IMR-90 (cell line): ENCODE measurements at regions not wholly inside any gene's neighbourhood (a gene's known extent, or its start where the extent isn't known, plus 50 kb on each side); places are given as distances from the start of the nearest gene placed in this dataset.

Experiments
- ATAC-seq: fragments of 200-7000 bp; cut with Tn5 transposase; 2 replicates; pipeline ENCODE4 v1.9.1; 2020; ENCODE audit warnings: low read depth, mild to moderate bottlenecking, moderate library complexity
- BruUV-seq: library from RNA; stranded (reverse); fragments of 400-500 nt; replicated peaks from 2 replicates; lab custom pipeline; 2021; lab: Mats Ljungman, UMichigan
- CTCF ChIA-PET: fragments of 300-600 bp; formaldehyde crosslinking; extraction: SDS; loops from one replicate; lab custom pipeline; 2021; ENCODE audit warnings: antibody characterized with exemption; lab: Yijun Ruan, JAX
- POLR2A ChIA-PET: fragments of 300-600 bp; sonication (Branson Sonifier 250); formaldehyde crosslinking; loops from one replicate; lab custom pipeline; 2022; ENCODE audit warnings: antibody characterized with exemption; ENCODE audit not compliant: unreplicated experiment; lab: Charles Lee
- DNase-seq: peaks from one replicate; pipeline ENCODE4 v3.0.0; 2013
- H2AFZ ChIP-seq: replicated peaks from 2 replicates; pipeline ENCODE3; 2013; ENCODE audit warnings: low read length, mild to moderate bottlenecking; ENCODE audit not compliant: poor library complexity
- H2AK5ac ChIP-seq: 2 replicates; pipeline ENCODE4 v1.6.1; 2013; ENCODE audit warnings: low read depth, low read length, inconsistent platforms
- H2AK9ac ChIP-seq: replicated peaks from 2 replicates; pipeline ENCODE3; 2013; ENCODE audit warnings: mild to moderate bottlenecking, low read depth, low read length, moderate library complexity; ENCODE audit not compliant: poor library complexity
- H2BK120ac ChIP-seq: 2 replicates; pipeline ENCODE4 v1.6.1; 2013; ENCODE audit warnings: low read depth, low read length, inconsistent platforms
- H2BK15ac ChIP-seq: 3 replicates; pipeline ENCODE4 v1.6.1; 2013; ENCODE audit warnings: low read depth, low read length, inconsistent platforms
- H2BK20ac ChIP-seq: 2 replicates; pipeline ENCODE4 v1.6.1; 2013; ENCODE audit warnings: low read depth, mild to moderate bottlenecking, inconsistent platforms, low read length, moderate library complexity
- H2BK5ac ChIP-seq: 2 replicates; pipeline ENCODE4 v1.6.1; 2013; ENCODE audit warnings: mild to moderate bottlenecking, low read depth, low read length, inconsistent platforms; ENCODE audit not compliant: poor library complexity, severe bottlenecking
- H3K14ac ChIP-seq: replicated peaks from 2 replicates; pipeline ENCODE4 v1.6.1; 2013; ENCODE audit warnings: low read depth, low read length, inconsistent platforms
- H3K18ac ChIP-seq: 2 replicates; pipeline ENCODE4 v1.6.1; 2013; ENCODE audit warnings: low read depth, low read length, control low read depth
- H3K23ac ChIP-seq: 2 replicates; pipeline ENCODE4 v1.6.1; 2013; ENCODE audit warnings: low read depth, low read length, inconsistent platforms
- H3K27ac ChIP-seq: 2 replicates; pipeline ENCODE4 v1.5.1; 2013; ENCODE audit warnings: mild to moderate bottlenecking, control low read depth, low read length; ENCODE audit not compliant: insufficient read depth
- H3K27me3 ChIP-seq: 2 replicates; pipeline ENCODE4 v1.6.1; 2013; ENCODE audit warnings: low read length; ENCODE audit not compliant: control insufficient read depth, insufficient read depth
- H3K36me3 ChIP-seq: 2 replicates; pipeline ENCODE4 v1.6.1; 2013; ENCODE audit warnings: low read length, mixed read lengths; ENCODE audit not compliant: control insufficient read depth, insufficient read depth
- H3K4ac ChIP-seq: 2 replicates; pipeline ENCODE4 v1.6.1; 2013; ENCODE audit warnings: low read depth, low read length, inconsistent platforms
- H3K4me1 ChIP-seq: 2 replicates; pipeline ENCODE4 v1.6.1; 2013; ENCODE audit warnings: low read length, mixed read lengths; ENCODE audit not compliant: control insufficient read depth, insufficient read depth
- H3K4me2 ChIP-seq: 2 replicates; pipeline ENCODE4 v1.6.1; 2013; ENCODE audit warnings: low read depth, mild to moderate bottlenecking, control low read depth, low read length, moderate library complexity
- H3K4me3 ChIP-seq: 2 replicates; pipeline ENCODE4 v1.5.1; 2013; ENCODE audit warnings: low read depth, mild to moderate bottlenecking, control low read depth, low read length, moderate library complexity; ENCODE audit not compliant: insufficient read depth
- H3K56ac ChIP-seq: 2 replicates; pipeline ENCODE4 v1.6.1; 2013; ENCODE audit warnings: low read length, inconsistent platforms; ENCODE audit not compliant: insufficient read depth; ENCODE audit errors: extremely low read depth
- H3K79me1 ChIP-seq, 2 experiments: 2 replicates each; pipeline ENCODE4 v1.6.1; 2013; ENCODE audit warnings: low read length in 2 of 2, inconsistent platforms in 1 of 2, low read depth in 1 of 2
- H3K9ac ChIP-seq: 2 replicates; pipeline ENCODE4 v1.6.1; 2013; ENCODE audit warnings: low read depth, low read length, control low read depth
- H3K9me1 ChIP-seq: 2 replicates; pipeline ENCODE4 v1.6.1; 2013; ENCODE audit warnings: low read length, inconsistent platforms; ENCODE audit not compliant: insufficient read depth
- H3K9me3 ChIP-seq: 2 replicates; pipeline ENCODE4 v1.6.1; 2013; ENCODE audit warnings: low read length; ENCODE audit not compliant: control insufficient read depth, insufficient read depth
- H4K20me1 ChIP-seq: 2 replicates; pipeline ENCODE4 v1.6.1; 2013; ENCODE audit warnings: low read length, inconsistent platforms; ENCODE audit not compliant: insufficient read depth
- H4K5ac ChIP-seq: 2 replicates; pipeline ENCODE4 v1.6.1; 2013; ENCODE audit warnings: mild to moderate bottlenecking, low read depth, low read length, control low read depth
- H4K8ac ChIP-seq, 2 experiments: 2 replicates each; pipeline ENCODE4 v1.6.1; 2013; ENCODE audit warnings: low read depth in 2 of 2, low read length in 2 of 2, control low read depth in 1 of 2, inconsistent platforms in 1 of 2
- H4K91ac ChIP-seq: 2 replicates; pipeline ENCODE4 v1.6.1; 2013; ENCODE audit warnings: low read depth, low read length, inconsistent platforms; ENCODE audit not compliant: insufficient read depth
- BHLHE40 ChIP-seq: fragments of 150-350 bp; IDR thresholded peaks from 2 replicates; pipeline ENCODE4 v1.6.1; 2016; ENCODE audit warnings: mild to moderate bottlenecking, low read depth, low read length
- CEBPB ChIP-seq: IDR thresholded peaks from 2 replicates; pipeline ENCODE4 v1.6.1; 2012; ENCODE audit warnings: low read depth, low read length, improper control_type of control experiment
- CHD1 ChIP-seq: IDR thresholded peaks from 2 replicates; pipeline ENCODE4 v1.6.1; 2012; ENCODE audit warnings: low read depth, low read length, improper control_type of control experiment
- FOS ChIP-seq: fragments of 150-350 bp; IDR thresholded peaks from 2 replicates; pipeline ENCODE4 v1.6.1; 2016; ENCODE audit warnings: low read depth, low read length
- POLR2A ChIP-seq: IDR thresholded peaks from 2 replicates; pipeline ENCODE4 v1.6.1; 2012; ENCODE audit warnings: mild to moderate bottlenecking, low read depth, low read length
- RAD21 ChIP-seq: IDR thresholded peaks from 2 replicates; pipeline ENCODE4 v1.6.1; 2012; ENCODE audit warnings: low read length, improper control_type of control experiment
- RFX5 ChIP-seq: IDR thresholded peaks from 2 replicates; pipeline ENCODE4 v1.8.0; 2012; ENCODE audit warnings: low read depth, mild to moderate bottlenecking, low read length, moderate library complexity
- SMC3 ChIP-seq: fragments of 150-350 bp; IDR thresholded peaks from 2 replicates; pipeline ENCODE4 v1.6.1; 2016; ENCODE audit warnings: low read depth, mild to moderate bottlenecking, antibody characterized with exemption, low read length, moderate library complexity
- WGBS, 2 experiments: methylation state at CpG; one replicate each; pipeline versions ENCODE4 v1.1.5 to v1.1.7; 2013; ENCODE audit warnings: missing lambda C conversion rate in 2 of 2; ENCODE audit not compliant: insufficient read length in 1 of 2; ENCODE audit errors: extremely low coverage in 2 of 2; 5-methylcytosine and 5-hydroxymethylcytosine counted together
- dilution Hi-C: fragments of 300-500 bp; cut with HindIII; formaldehyde crosslinking; loops from one replicate; pipeline ENCODE4 v1.14.3; 2018; ENCODE audit warnings: low sequenced_read_pairs; ENCODE audit not compliant: unreplicated experiment
- in situ Hi-C: fragments of 300-500 bp; cut with MboI; formaldehyde crosslinking; loops from 3 replicates; pipeline ENCODE4 v1.14.3; 2019; ENCODE audit warnings: low sequenced_read_pairs, inconsistent platforms, mixed read lengths
- intact Hi-C: fragments of 100-400 bp; cut with micrococcal nuclease; formaldehyde crosslinking; loops from 2 replicates; pipeline ENCODE4 v1.10.0; 2022
- TF ChIP-seq, protein P1 (sequence below): fragments of 150-350 bp; IDR thresholded peaks from 2 replicates; pipeline ENCODE4 v1.6.1; 2016; ENCODE audit warnings: low read depth, mild to moderate bottlenecking, low read length, moderate library complexity, borderline replicate concordance
- TF ChIP-seq, protein P2 (sequence below): fragments of 150-350 bp; IDR thresholded peaks from 2 replicates; pipeline ENCODE4 v1.6.1; 2017; ENCODE audit warnings: mild to moderate bottlenecking, antibody characterized with exemption, low read length, low read depth

DNA sequence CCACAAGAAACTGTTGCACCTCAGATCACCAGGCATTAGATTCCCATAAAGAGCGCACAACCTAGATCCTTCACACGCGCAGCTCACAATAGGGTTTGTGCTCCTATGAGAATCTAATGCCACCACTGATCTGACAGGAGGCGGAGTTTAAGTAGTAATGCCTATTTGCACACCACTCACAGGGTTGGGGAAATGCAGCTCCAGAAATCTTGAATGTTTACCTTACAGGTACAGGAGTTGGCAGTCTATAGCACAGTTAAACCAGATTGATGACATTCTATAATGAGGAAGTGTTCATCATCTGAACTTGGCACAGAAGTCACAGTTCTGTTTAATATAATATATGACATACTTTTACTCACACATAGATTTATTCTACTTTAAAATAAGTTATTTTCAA lies 732.2 kb upstream of the ZNF608 start:
- ChIA-PET POLR2A (no interaction called here), CTCF (no interaction called here)
- H3K79me1 ChIP-seq = no peaks in the 10 kb centered on the region
- H3K9me3 ChIP-seq = no peaks in the 10 kb centered on the region
- TF ChIP-seq, protein P1, sequence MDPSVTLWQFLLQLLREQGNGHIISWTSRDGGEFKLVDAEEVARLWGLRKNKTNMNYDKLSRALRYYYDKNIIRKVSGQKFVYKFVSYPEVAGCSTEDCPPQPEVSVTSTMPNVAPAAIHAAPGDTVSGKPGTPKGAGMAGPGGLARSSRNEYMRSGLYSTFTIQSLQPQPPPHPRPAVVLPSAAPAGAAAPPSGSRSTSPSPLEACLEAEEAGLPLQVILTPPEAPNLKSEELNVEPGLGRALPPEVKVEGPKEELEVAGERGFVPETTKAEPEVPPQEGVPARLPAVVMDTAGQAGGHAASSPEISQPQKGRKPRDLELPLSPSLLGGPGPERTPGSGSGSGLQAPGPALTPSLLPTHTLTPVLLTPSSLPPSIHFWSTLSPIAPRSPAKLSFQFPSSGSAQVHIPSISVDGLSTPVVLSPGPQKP = no peak
- TF ChIP-seq RFX5 (no peak), FOS (no peak), CEBPB (no peak), SMC3 (no peak), BHLHE40 (no peak), RAD21 (no peak), POLR2A (no peak), CHD1 (no peak)
- TF ChIP-seq, protein P2, sequence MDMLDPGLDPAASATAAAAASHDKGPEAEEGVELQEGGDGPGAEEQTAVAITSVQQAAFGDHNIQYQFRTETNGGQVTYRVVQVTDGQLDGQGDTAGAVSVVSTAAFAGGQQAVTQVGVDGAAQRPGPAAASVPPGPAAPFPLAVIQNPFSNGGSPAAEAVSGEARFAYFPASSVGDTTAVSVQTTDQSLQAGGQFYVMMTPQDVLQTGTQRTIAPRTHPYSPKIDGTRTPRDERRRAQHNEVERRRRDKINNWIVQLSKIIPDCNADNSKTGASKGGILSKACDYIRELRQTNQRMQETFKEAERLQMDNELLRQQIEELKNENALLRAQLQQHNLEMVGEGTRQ = no peak
- H4K20me1 ChIP-seq = no peaks in the 10 kb centered on the region
- no peak overlapping the region for H4K8ac ChIP-seq
- no peak overlapping the region for H3K18ac ChIP-seq
- no peak overlapping the region for H2BK120ac ChIP-seq
- no peak overlapping the region; the same call in 1 of the 2 replicates for H3K4ac ChIP-seq
- H3K9me1 ChIP-seq = no peaks in the 10 kb centered on the region
- no peak overlapping the region for H2AFZ ChIP-seq
- H3K4me3 ChIP-seq = no peak overlapping the region
- no peak overlapping the region for H2AK9ac ChIP-seq
- no peak overlapping the region for H2BK15ac ChIP-seq
- no peak overlapping the region for H3K23ac ChIP-seq
- no peak overlapping the region for H3K56ac ChIP-seq
- BruUV-seq = no TSS peak
- no peak overlapping the region for H3K14ac ChIP-seq
- intact Hi-C loops = no loop called here
- no peak overlapping the region for H3K4me2 ChIP-seq
- H4K5ac ChIP-seq = no peak overlapping the region
- no peak overlapping the region for H2BK5ac ChIP-seq
- H2AK5ac ChIP-seq = no peak overlapping the region
- H3K9ac ChIP-seq = no peak overlapping the region
- no peaks in the 10 kb centered on the region for H3K36me3 ChIP-seq
- ATAC-seq (no peak), DNase-seq (no peak)
- no peak overlapping the region for H2BK20ac ChIP-seq
- WGBS, 2 experiments = no CpG with 5 or more reads among the region's 4 CpGs
- H3K27ac ChIP-seq = no peak overlapping the region
- dilution Hi-C loops = no loop called here
- in situ Hi-C loops = no loop called here
- H3K4me1 ChIP-seq = peaks cover 1% of the 10 kb centered on the region; the same call in 1 of the 2 replicates
- H4K91ac ChIP-seq = no peak overlapping the region
- H3K27me3 ChIP-seq = no peaks in the 10 kb centered on the region; the same call in 1 of the 2 replicates
